ENCODE measurements at regions not wholly inside any gene's neighbourhood (a gene's known extent, or its start where the extent isn't known, plus 50 kb on each side); places are given as distances from the start of the nearest gene placed in this dataset.

GRCh38 chr1:106793651-106794050 is 262.8 kb upstream of the PRMT6 start:
- no peak for DNase-seq

- DNase-seq = no peak
These were observed 257.5 kb upstream of the PRMT6 start for GRCh38 chr1:106798991-106799390.

DNA sequence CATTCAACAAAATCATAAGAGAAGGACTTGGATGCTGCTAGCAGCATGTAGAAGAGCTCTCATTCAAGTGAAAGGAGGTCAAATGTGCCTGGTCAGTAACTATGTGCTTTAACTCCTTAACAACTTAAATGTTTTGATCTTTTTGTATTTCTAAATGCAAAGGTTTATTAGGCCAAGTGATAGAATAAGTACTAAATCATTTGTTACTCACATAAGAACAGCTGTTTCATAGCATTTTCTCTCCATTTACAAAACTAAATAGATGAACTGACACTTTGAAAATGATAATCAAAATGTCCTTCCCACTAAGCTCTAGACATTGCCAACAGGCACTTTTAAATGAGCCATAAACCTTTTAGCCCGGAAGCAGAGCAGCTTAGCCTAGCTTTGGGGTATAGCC is 254.3 kb upstream of the PRMT6 start:
- DNase-seq = no peak

- DNase-seq = no peak
These were observed 242.1 kb upstream of the PRMT6 start for GRCh38 chr1:106814418-106814817.

- DNase-seq = no peak
These were observed 238.9 kb upstream of the PRMT6 start for GRCh38 chr1:106817575-106817974.

DNA sequence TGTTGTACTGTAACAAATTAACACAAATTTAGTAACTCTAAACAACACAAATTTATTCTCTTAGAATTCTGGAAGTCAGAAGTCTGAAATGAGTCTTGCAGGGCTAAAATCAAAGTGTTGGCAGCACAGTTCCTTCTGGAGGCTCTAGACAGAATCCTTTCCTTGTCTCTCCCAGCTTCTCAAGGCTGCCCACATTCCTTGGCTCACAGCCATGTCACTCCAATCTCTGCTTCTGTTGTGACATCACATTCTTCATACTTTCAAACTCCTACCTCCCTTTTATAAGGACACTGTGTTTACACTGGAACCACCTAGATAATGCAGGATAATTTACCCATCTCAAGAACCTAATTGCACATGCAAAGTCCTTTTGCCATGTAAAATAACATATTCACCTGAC is 225.0 kb upstream of the PRMT6 start:
- no peak for DNase-seq

DNA sequence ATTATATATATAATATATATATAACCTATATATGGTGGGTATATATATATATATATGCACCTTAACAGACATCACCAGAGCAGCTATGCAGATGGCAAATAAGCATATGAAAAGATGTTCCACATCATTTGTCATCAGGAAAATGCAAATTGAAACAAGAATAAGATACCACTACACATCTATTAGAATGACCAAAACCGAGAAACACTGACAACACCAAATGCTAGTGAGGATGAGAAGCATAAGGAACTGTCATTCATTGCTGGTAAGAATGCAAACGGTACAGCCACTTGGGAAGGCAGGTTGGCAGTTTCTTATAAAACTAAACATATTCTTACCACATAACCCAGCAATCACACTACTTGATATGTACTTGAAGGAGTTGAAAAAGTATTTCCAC is 219.8 kb upstream of the PRMT6 start:
- DNase-seq = no peak

GRCh38 chr1:106843518-106843917 is 213.0 kb upstream of the PRMT6 start:
- no peak for DNase-seq

- DNase-seq = no peak
These were observed 209.8 kb upstream of the PRMT6 start for GRCh38 chr1:106846656-106847055.

DNA sequence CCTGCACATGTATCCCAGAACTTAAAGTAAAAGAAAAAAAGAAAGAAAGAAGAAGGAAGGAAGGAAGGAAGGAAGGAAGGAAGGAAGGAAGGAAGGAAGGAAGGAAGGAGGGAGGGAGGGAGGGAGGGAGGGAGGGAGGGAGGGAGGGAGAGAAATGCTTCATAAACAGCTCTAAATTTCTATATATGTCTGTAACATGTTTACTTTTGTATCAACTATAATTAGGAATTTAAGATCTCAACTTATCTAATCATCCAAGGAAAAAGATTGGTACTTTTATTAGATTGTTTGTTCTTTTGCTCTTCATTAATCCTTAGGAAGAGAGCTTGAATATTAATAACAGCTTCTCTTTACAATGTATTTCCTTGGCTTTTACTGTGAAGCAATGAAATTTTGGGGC is 195.4 kb upstream of the PRMT6 start:
- DNase-seq = no peak

DNA sequence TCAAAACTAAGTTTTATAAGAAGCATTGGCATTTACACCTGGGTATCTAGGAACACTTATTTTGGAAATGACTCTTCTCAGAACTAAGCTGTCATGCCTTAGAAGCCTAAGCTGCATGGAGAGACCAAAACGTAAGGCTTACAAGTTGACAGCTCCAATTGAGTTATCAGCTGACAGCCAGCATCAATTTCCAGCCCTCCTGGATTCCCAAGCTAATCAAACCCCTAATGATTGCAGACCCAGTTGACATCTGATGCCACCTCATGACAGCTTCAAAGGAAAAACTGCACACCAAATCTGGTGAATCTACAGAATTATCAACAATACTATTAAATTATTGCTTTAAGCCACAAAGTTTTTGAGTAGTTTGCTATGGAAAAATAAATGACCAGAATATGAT is 187.6 kb upstream of the PRMT6 start:
- DNase-seq = no peak

DNA sequence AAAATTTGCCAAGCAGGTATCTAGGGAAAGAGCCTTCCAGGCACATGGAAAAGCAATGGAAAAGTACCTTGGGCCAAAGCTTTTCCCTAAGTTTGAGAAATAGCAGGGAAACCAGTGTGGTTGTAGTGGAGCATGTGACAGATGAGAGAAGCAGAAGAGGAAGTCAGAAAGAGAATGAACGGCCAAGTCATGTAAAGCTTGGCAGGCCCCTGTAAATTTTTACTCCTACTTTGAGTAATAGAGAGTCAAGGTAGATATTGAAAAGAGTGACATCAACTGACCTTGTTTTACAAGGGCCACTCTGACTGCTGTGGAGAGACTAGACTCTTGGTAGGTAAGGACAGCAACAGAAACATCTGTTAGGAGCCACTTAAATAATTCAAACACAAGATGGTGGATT is 180.9 kb upstream of the PRMT6 start:
- DNase-seq = no peak

DNA sequence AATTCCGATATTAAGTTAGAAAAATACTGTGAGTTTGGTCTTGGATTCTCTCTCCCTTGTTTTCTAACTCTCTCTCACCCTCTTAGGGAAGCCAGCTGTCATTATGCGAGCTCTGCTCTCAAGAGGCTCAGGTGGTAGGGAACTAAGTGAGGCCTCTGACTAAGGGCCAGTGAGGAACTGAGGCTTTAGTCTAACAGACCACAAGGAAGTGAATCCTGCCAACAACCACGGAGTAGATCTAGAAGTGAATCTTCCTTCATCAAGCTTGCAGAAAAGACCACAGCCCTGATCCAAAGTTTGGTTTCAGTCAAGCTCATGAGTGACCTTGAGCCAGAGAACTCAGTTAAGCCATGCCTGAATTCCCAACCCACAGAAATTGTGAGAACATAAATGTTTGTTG is 180.1 kb upstream of the PRMT6 start:
- DNase-seq = peak in 1 of 14 donors; percentile 6

- DNase-seq = peak in 1 of 14 donors; percentile 7
These were observed 176.9 kb upstream of the PRMT6 start for GRCh38 chr1:106879538-106879937.

- DNase-seq = no peak
These were observed 176.2 kb upstream of the PRMT6 start for GRCh38 chr1:106880226-106880625.

DNA sequence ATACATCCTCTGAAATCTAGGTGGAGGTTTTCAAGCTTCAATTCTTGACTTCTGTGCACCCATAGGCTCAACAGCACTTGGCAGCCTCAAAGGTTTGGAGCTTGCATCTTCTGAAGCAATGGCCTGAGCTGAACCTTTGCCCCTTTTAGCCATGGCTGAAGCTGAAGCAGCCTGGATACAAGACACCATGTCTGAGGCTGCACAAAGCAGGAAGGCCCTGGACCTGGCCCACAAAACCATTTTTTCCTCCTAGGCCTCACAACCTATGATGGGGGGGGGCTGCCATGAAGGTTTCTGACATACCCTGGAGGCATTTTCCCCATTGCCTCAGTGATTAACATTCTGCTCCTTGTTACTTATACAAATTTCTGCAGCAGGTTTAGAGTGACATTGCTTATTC is 173.3 kb upstream of the PRMT6 start:
- DNase-seq = no peak

- no peak for DNase-seq
These were observed 167.4 kb upstream of the PRMT6 start for GRCh38 chr1:106889059-106889458.

DNA sequence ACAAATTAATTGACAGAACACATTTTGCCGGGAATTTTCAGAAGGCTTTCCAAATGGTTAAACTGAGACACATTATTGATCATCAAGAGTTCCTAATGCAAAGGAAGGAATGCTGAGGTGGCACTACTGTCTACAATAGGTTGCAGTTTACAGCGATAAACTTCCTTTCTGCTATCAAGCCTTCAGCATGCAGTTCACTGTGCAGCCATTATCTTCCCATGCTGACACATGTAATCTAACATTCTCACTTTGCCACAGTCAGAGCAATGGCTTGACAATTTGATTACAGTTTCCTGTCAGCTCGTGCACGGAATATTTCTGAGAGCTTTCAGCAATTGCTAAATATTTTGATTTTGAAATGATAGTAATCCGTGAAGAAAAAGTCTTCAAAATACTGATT is 166.9 kb upstream of the PRMT6 start:
- DNase-seq = no peak

DNA sequence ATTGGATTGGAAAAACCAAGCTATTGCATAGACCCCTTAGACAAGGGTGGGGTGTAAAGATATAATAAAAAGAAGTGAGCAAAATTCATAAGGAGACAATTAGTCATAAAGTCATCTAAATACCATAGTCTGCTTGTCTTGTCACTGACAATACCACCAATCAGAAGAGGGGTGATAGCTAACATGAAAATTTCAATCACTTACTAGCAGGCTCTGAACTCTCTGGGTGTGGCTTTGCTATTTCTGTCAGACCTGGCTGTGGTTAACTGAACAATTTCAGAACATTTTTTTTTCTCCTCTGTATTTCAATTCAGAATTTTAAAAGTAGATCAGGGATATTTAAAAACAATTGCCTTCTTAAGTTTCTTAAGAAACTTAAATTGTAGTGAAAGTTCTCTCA is 158.5 kb upstream of the PRMT6 start:
- DNase-seq = no peak

DNA sequence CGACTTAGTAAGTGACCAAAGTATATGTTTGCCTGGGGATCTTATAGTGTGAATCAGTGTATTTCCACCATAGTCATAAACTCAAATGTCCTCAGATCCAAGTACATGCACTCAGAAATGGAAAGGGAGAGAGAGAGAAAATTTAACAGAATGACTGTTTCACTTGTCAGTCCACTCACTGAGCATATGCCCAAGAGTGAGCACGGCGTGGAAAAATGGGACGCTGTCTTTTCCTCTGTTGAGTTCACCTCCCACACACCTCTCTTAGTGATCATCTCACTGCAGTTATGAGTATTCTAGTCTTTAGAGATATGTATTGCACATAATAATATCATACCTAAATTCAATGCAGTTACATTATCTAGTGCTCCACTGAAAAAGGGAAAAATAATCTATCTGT is 156.8 kb upstream of the PRMT6 start:
- no peak for DNase-seq

DNA sequence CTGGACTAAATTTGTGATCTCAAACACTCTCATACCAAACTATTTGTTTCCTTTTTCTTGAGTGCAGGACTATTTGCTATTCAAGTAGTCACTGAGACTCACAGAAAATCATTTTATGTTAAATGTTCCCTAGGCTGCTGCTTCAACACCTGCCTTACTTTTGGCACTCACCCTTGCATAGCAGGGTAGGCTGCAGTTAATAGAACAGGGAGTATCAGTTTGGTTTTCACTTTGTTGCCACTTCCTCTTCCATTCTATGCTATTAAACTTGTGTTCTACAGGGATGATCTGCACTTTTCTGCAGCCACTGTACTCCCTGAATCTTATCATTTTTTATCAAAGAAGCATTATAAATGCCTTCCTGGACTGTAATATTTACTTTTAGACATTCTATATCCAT is 148.7 kb upstream of the PRMT6 start:
- DNase-seq = no peak

- no peak for DNase-seq
These were observed 147.8 kb upstream of the PRMT6 start for GRCh38 chr1:106908689-106909088.

DNA sequence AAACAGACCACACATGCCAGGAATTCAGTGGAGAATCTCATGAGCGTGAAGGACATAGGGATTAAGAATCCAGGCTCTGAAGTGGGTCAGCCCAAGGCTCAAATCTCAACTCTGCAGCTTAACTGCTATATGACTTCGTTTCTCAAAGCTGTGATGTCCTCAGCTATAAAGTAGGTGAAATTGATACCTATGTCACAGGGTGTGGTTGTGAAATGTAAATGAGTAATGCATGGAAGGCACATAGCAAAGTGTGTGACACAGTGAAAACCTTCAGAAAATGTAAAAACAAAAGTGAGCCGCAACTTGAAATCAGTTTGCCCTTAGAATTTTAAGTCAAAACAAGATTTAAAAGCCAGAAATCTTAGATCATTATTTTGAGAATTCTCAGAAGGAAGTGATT is 145.7 kb upstream of the PRMT6 start:
- no peak for DNase-seq

- DNase-seq = no peak
These were observed 144.3 kb upstream of the PRMT6 start for GRCh38 chr1:106912131-106912530.

- no peak for DNase-seq
These were observed 135.3 kb upstream of the PRMT6 start for GRCh38 chr1:106921186-106921585.

DNA sequence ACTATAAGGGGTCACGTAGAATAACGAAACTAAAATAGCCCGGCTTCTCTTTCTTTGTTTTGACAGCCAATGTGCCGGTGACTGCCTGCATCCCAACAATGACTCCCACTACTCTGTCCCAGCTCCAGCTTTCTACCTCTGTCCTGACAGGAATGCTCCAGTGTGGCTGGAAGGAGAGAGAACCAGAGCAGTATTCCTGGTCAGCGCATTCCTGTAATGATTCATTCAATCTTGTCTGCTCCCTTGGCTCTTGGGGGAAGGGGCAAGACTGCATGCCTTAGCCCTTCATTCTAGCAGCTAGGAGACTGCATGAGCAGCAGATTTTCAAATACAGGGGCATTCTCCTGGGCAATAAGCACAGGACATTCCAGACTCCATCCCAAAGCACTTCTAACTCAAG is 132.1 kb upstream of the PRMT6 start:
- peak in 3 of 14 donors; percentile 0 to 37 (median 3) for DNase-seq
